ENCODE measurements at regions not wholly inside any gene's neighbourhood (a gene's known extent, or its start where the extent isn't known, plus 50 kb on each side); places are given as distances from the start of the nearest gene placed in this dataset.

GRCh38 chr3:117409256-117409655 lies 699.7 kb downstream of the TUSC7 start (continued):
- TF ChIP-seq AFF4 (CRISPR knock-in tag; IDR thresholded peaks at IDR 0.05): no peak

DNA sequence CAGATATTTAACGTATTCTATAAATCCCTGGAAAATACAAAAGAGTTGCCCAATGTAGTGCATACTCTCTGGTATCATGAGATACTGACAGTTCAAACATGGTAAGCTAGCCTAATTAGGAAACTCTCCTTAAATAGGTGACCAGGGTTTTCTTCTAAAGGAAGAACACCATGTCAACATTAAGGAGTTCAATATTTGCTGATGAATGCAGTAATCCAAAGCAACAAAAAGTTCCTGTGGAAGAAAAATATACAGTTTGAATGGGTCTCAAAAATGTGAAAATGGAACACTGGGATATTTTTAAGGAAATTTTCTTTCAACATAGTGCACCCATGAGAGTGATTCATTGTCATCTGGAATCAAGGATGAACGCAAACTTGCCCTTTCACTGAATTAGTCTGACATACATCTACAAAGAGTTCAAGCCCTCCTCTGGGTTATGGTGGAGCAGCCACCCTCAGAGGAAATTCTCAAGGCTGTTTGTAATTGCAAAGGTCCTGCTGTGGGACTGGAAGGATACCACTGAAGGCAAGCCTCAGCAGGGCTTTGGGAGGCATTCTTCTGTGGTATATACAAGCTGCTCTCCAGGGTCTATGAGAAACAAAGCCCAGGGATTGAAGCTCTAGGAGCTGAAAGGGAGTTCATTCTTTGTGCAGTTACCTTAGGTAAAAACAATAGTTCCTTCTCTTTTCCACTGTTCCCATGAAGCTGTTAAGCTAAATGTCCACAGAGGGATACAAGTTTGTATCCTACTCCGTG lies 700.3 kb downstream of the TUSC7 start:
- H3K79me2 ChIP-seq (ENCODE audit: control insufficient read depth, insufficient read depth, low read length): no peaks in the 10 kb centered on the region
- 3% methylated on average over 3 of the region's 3 CpGs for WGBS (ENCODE audit: insufficient coverage, low coverage, missing lambda C conversion rate)
- DNase-seq (ENCODE audit: extremely low read depth in 1 of 4, low spot score in 3 of 4): no peak
- no peak overlapping the region for H3K27ac ChIP-seq (ENCODE audit: extremely low read depth, low read depth, low read length)
- no peaks in the 10 kb centered on the region for H4K20me1 ChIP-seq (replicated peaks; ENCODE audit: control insufficient read depth, insufficient read depth, low read length)
- no peaks in the 10 kb centered on the region for H3K36me3 ChIP-seq (ENCODE audit: control insufficient read depth, insufficient read depth, low read length)
- no peak for FAIRE-seq
- H3K4me3 ChIP-seq: no peak overlapping the region
- no TSS peak for BruUV-seq (replicated peaks)
- no peaks in the 10 kb centered on the region for H3K4me1 ChIP-seq (replicated peaks in 1 of 2; ENCODE audit: control insufficient read depth in 2 of 2, insufficient read depth in 2 of 2, low read length in 2 of 2)
- ChIA-PET POLR2A (no interaction called here), CTCF (ENCODE audit: low intra/inter-chr PET ratio) (no interaction called here)
- no peak overlapping the region for H2AFZ ChIP-seq (ENCODE audit: low read depth, low read length)
- no peak for ATAC-seq
- H3K9me3 ChIP-seq (replicated peaks; ENCODE audit: control insufficient read depth, insufficient read depth, low read depth, low read length): no peaks in the 10 kb centered on the region
- H3K9me1 ChIP-seq (ENCODE audit: control insufficient read depth, insufficient read depth, low read length): no peaks in the 10 kb centered on the region
- no peaks in the 10 kb centered on the region for H3K27me3 ChIP-seq (ENCODE audit: control insufficient read depth in 2 of 2, insufficient read depth in 2 of 2, low read length in 2 of 2)
- intact Hi-C loops (cut with micrococcal nuclease): no loop called here
- H3K4me2 ChIP-seq (ENCODE audit: insufficient read depth, low read length): no peak overlapping the region
- no peak overlapping the region for H3K9ac ChIP-seq (ENCODE audit: insufficient read depth in 1 of 2, low read depth in 2 of 2, low read length in 2 of 2)
- in situ Hi-C loops (cut with MboI): no loop called here
- TF ChIP-seq ZNF584 (CRISPR knock-in tag; IDR thresholded peaks at IDR 0.05; ENCODE audit: low read depth): no peak
- TF ChIP-seq, protein P1, sequence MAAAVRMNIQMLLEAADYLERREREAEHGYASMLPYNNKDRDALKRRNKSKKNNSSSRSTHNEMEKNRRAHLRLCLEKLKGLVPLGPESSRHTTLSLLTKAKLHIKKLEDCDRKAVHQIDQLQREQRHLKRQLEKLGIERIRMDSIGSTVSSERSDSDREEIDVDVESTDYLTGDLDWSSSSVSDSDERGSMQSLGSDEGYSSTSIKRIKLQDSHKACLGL (CRISPR knock-in tag; IDR thresholded peaks at IDR 0.05; ENCODE audit: borderline replicate concordance, poor library complexity, severe bottlenecking): no peak
- TF ChIP-seq, protein P2, sequence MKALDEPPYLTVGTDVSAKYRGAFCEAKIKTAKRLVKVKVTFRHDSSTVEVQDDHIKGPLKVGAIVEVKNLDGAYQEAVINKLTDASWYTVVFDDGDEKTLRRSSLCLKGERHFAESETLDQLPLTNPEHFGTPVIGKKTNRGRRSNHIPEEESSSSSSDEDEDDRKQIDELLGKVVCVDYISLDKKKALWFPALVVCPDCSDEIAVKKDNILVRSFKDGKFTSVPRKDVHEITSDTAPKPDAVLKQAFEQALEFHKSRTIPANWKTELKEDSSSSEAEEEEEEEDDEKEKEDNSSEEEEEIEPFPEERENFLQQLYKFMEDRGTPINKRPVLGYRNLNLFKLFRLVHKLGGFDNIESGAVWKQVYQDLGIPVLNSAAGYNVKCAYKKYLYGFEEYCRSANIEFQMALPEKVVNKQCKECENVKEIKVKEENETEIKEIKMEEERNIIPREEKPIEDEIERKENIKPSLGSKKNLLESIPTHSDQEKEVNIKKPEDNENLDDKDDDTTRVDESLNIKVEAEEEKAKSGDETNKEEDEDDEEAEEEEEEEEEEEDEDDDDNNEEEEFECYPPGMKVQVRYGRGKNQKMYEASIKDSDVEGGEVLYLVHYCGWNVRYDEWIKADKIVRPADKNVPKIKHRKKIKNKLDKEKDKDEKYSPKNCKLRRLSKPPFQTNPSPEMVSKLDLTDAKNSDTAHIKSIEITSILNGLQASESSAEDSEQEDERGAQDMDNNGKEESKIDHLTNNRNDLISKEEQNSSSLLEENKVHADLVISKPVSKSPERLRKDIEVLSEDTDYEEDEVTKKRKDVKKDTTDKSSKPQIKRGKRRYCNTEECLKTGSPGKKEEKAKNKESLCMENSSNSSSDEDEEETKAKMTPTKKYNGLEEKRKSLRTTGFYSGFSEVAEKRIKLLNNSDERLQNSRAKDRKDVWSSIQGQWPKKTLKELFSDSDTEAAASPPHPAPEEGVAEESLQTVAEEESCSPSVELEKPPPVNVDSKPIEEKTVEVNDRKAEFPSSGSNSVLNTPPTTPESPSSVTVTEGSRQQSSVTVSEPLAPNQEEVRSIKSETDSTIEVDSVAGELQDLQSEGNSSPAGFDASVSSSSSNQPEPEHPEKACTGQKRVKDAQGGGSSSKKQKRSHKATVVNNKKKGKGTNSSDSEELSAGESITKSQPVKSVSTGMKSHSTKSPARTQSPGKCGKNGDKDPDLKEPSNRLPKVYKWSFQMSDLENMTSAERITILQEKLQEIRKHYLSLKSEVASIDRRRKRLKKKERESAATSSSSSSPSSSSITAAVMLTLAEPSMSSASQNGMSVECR (CRISPR knock-in tag; IDR thresholded peaks at IDR 0.05): no peak
- TF ChIP-seq ZNF644 (tag; IDR thresholded peaks at IDR 0.05; ENCODE audit: low read depth): no peak

Data from K562 (cell line).